ENCODE measurements at regions not wholly inside any gene's neighbourhood (a gene's known extent, or its start where the extent isn't known, plus 50 kb on each side); places are given as distances from the start of the nearest gene placed in this dataset.

DNA sequence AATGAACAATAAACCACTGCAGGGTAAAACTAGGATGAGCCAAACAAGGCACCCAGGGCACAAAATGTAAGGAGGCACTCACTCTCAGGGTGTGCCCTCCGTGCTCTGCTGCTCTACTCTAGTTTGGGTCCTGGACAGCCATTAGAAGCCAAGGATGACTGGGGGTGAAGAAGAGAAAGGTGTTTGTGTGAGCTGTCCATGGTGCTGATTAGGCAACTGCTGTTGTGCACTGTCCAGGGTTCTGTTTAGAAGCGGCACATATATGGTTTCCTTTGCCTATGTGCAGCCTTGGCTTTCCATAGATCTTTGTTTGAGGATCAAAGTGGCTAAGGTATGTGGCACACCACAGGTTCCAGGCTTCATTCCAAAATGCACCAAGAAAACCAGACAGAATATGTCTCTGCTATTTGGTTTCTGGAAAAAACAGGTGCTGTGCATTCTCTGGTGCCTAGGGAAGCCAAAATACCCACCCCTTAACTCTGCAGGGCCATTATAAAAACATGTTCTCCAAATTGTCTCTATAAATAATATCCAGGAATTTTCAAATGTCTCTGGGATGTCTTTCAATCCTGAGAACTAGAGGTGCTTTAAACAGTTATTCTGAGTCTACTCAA, 123.5 kb downstream of the CBLN1 start:
- Histone ChIP-seq H3K9me3 (peaks cover 0 to 19% (median 2%) of the 10 kb centered on the region in 12 donors), H3K4me3 (no peak overlapping the region), H3K4me1 (no peaks in the 10 kb centered on the region), H3K27me3 (no peaks in the 10 kb centered on the region), H3K27ac (no peak overlapping the region), H3K36me3 (no peaks in the 10 kb centered on the region)
- ATAC-seq (peak in 3 of 4 donors; percentile 58 to 77 (median 64)), DNase-seq (peak in 2 of 5 donors; percentile 21 to 25)
- WGBS, 4 donors, result 14 to 28% (median 20%) methylated on average over 2 of the region's 2 CpGs
- intact Hi-C loops (cut with DNase I), result no loop called here
- TF ChIP-seq POLR2A (IDR thresholded peaks at IDR 0.05), result no peak
- TF ChIP-seq, protein P1, sequence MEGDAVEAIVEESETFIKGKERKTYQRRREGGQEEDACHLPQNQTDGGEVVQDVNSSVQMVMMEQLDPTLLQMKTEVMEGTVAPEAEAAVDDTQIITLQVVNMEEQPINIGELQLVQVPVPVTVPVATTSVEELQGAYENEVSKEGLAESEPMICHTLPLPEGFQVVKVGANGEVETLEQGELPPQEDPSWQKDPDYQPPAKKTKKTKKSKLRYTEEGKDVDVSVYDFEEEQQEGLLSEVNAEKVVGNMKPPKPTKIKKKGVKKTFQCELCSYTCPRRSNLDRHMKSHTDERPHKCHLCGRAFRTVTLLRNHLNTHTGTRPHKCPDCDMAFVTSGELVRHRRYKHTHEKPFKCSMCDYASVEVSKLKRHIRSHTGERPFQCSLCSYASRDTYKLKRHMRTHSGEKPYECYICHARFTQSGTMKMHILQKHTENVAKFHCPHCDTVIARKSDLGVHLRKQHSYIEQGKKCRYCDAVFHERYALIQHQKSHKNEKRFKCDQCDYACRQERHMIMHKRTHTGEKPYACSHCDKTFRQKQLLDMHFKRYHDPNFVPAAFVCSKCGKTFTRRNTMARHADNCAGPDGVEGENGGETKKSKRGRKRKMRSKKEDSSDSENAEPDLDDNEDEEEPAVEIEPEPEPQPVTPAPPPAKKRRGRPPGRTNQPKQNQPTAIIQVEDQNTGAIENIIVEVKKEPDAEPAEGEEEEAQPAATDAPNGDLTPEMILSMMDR (IDR thresholded peaks at IDR 0.05), result no peak

DNA sequence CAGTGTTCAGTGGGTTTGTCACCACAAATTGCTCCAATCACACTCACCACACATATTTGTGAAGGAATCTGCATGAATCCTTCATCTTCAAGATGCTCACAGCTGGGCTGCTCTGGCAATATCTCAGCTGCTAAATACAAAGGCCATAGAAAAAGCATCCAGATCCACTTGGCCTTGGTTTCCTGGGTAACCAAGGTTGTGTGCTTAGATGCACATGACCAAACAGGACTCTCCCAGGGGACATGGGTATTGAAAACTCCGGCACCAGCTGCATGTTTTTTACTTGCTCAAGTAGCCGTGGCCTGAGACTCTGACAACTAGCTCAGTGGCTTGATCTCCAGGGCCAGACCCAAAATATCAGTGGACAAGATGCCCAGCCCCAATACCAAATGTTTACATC, 131.3 kb downstream of the CBLN1 start:
- no peaks in the 10 kb centered on the region for H3K27me3 ChIP-seq
- intact Hi-C loops (cut with DNase I), result no loop called here
- DNase-seq, result no peak
- H3K4me3 ChIP-seq, result no peak overlapping the region
- no peaks in the 10 kb centered on the region for H3K36me3 ChIP-seq
- no peak for ATAC-seq
- H3K9me3 ChIP-seq, result peaks cover 0 to 24% (median 2%) of the 10 kb centered on the region in 12 donors
- no peak for TF ChIP-seq POLR2A (IDR thresholded peaks at IDR 0.05)
- TF ChIP-seq, protein P1 (IDR thresholded peaks at IDR 0.05), result no peak
- H3K4me1 ChIP-seq, result no peaks in the 10 kb centered on the region
- WGBS, 4 donors, result 38 to 73% (median 58%) methylated on average over 2 of the region's 2 CpGs
- no peak overlapping the region for H3K27ac ChIP-seq

DNA sequence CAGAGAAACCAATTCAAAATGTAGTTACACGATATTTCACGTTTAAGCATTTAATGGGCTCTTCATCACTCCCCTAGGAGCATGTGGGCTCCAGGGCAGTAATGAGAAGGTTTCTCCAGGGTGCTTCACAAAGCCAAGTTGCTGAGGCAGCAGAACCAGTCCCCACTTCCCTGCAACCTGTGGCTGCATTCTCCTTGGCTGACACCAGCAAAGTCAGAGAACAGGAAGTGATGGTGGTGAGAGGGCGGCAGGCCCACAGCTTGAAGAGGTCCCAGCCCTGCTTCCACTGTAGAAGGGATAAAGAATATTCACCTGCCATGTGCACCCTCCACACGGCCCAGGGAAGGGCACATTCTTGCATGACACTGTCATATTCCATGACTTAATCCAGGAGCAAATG, 133.2 kb downstream of the CBLN1 start:
- DNase-seq (no peak), ATAC-seq (no peak)
- 57 to 66% (median 61%) methylated on average over 4 of the region's 4 CpGs for WGBS, 4 donors
- no peak overlapping the region for H3K4me3 ChIP-seq
- no peaks in the 10 kb centered on the region for H3K36me3 ChIP-seq
- TF ChIP-seq POLR2A (IDR thresholded peaks at IDR 0.05), result no peak
- TF ChIP-seq, protein P1 (IDR thresholded peaks at IDR 0.05), result no peak
- intact Hi-C loops (cut with DNase I), result no loop called here
- H3K27me3 ChIP-seq, result no peaks in the 10 kb centered on the region
- peaks cover 0 to 7% (median 0%) of the 10 kb centered on the region in 12 donors for H3K9me3 ChIP-seq
- no peaks in the 10 kb centered on the region for H3K4me1 ChIP-seq
- no peak overlapping the region for H3K27ac ChIP-seq

DNA sequence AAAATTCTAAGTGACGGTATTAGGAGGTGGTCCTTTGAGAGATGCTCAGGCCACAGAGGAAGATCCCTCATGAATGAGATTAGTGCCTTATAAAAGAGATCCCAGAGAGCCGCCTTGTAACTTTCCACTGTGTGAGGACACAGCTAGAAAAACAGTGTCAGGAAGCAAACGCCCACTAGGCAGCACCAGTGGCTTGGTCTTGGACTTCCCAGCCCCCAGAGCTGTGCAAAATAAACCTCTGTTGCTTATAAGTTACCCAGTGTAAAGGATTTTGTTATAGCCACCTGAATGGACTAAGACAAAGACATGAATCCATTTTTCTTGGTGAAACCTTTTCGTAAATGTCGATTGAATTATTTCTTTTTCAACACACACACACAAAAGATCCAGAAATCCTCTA, 141.0 kb downstream of the CBLN1 start:
- H3K9me3 ChIP-seq, result peaks cover 0 to 13% (median 3%) of the 10 kb centered on the region in 12 donors
- ATAC-seq (no peak), DNase-seq (no peak)
- H3K4me3 ChIP-seq, result no peak overlapping the region
- no peaks in the 10 kb centered on the region for H3K36me3 ChIP-seq
- no peak overlapping the region for H3K27ac ChIP-seq
- WGBS, 4 donors, result 56 to 65% (median 63%) methylated on average over 5 of the region's 5 CpGs
- H3K4me1 ChIP-seq, result no peaks in the 10 kb centered on the region
- intact Hi-C loops (cut with DNase I), result no loop called here
- no peaks in the 10 kb centered on the region for H3K27me3 ChIP-seq
- TF ChIP-seq, protein P1 (IDR thresholded peaks at IDR 0.05), result no peak
- TF ChIP-seq POLR2A (IDR thresholded peaks at IDR 0.05), result no peak
